Pulmonary artery endothelial cell (primary cell): ENCODE measurements at regions not wholly inside any gene's neighbourhood (a gene's known extent, or its start where the extent isn't known, plus 50 kb on each side); places are given as distances from the start of the nearest gene placed in this dataset.
"Not testable (repeated sequence)": the region's sequence is repeated elsewhere in the genome, so short reads cannot be mapped to it uniquely, and the experiment has no call there.

Experiments used
- DNase-seq: peaks from one replicate; pipeline ENCODE4 v3.0.0-alpha.2; 2011; ENCODE audit warnings: low read depth, low spot score

DNA sequence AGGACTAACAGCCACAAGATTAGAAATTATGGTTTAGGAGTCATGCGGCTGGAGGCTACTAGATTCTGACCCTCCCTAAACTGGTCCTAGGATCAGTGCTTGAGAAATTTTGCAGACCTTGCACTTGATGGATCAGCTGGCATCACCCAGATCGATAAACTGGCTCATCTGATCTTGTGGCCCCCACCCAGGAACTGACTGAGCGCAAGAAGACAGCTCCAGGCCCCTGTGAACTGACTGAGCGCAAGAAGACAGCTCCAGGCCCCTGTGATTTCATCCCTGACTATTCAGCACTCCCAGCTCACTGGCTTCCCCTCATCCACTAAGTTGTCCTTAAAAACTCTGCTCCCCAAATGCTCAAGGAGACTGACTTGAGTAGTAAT is 67.8 kb downstream of the MRPL36 start:
- DNase-seq, result not testable (repeated sequence)

DNA sequence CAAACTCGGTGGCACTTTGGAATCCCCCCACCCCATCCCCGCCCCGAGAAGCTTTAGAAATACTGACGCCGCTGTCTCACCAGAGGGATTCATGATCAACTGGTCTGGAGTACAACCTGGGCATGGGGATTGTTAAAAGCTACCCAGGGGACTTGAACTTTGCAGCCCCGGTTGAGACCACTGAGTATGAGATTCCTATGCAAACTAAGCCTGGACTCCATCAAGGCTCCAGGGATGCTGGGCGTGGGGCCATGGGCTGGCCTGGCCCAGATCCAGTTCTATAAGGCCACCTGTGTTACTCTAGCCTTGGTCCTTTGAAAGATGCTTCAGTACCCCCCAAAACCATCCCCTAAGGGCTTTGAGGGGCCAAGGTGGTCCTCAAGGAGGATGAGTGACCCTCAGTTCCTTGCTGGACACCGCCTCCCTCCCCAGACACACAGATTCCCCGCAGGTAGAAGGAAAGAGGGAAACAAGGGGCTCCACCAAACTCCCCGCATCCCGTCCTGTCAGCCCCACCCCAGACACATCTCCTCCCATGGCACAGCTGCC is 68.5 kb downstream of the MRPL36 start:
- no peak for DNase-seq

DNA sequence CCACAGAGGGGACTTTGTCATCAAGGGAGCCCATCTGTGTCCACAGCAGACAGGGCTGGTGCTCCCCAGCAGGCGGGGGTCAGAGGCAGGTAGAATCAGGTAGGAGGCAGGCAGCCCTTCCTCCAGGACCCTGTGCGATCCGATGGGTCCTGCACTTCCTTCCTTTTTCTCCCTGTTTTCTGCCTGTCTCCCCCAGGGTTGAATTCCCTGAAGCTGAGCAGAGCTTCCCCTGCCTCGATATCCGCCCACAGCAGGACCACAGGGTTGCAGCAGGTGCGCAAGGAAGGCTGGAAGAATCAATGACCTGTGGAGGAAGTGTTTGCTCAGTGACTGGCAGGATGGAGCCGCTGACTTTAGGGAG is 69.2 kb downstream of the MRPL36 start:
- DNase-seq, result no peak

DNA sequence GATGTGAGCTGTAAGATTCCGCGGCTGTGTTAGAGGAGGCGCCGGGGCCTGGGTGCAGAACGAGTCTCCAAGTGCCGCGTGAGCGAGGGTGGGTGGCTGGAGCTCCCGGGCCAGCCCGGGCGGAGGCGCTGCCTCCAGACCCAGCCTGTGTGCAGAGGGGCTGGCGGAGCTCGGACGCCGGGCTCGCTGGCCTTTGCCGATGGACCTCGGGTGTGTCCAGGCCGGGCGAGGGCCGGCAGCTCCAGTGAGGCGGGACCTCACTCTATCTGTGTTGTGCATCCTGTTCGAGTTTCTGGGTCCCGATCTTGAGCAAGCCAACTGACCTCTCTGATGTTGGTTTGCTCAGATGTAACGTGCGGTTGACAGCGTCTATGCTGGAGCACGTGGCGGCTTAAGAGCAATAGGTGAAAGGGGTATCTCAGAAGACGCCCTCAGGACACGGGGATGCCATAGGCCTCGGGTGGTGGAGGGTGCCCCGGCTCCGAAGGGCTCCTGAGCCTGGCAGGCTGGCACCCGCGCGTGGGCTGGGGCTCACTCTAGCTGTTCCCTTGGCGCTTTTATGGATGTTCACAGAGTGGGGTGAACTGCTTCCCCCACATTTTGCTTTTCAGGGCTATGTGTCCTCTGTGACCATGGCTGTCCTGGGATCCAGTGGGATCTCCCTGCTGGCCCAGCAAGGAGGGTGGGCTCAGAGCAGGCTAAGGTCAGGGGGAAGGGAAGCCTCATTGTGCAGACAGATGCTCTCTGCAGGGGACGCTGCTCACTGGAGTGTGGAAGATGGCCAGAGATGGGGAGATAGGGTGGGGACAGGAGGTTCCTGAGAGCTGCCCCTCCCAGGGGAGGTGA is 69.8 kb downstream of the MRPL36 start:
- DNase-seq, result no peak

DNA sequence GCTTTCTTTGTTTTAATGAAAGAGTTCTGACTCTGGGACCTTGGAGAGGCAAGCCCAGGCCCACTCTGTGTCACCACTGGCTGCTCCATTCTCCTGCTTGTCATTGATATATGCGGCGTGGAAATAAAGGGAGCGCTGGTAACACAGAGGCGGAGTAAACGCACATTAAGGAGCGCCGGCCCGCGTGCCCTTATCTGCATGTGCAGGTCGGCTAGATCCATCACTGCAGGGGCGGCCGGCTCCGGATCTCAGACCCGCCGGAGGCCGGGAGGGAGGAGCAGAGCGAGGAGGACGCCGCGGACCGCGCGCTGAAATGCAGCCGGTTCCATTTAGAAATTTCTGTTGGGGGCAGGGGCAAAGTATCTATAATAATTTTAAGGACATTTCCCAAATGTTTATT is 70.8 kb downstream of the MRPL36 start:
- no peak for DNase-seq

DNA sequence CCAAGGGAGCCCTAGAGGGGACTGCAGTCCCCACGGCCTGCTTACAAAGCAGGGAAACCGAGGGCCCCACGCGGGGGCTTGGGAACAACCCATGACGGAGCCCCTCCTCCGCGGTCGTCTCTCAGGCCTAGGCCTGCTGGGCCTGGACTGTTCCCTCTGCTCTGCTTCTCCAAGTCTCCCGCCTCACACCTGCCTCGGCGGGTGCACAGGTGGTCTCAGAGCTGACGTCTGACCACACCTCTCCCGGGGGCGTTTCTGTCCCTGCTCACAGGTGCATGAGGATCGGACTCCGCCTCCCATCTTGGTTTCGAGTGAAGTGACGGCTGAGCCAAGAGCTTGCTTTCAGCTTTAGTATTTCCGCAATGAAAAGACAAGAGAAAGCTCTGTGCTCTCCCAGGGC is 72.1 kb downstream of the MRPL36 start:
- no peak for DNase-seq

DNA sequence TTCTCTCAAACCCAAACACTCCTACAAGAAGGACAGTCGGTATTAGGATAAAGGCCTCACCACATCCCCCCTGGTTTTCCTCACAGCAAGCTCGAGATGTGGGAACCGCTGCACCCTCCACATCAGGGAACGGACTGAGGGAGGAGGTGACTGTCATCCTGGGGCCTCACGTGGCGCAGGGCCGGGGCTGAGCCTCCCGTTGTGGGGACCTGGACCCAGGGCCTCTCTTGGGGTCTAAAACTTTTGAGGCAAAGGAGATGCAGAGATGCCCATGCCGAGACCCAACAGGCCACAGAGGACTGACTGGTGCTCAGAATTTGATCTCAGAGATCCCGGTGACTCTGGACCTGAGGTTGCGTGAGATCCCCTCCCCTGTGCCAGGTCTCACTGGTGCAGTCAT is 72.7 kb downstream of the MRPL36 start:
- no peak for DNase-seq

DNA sequence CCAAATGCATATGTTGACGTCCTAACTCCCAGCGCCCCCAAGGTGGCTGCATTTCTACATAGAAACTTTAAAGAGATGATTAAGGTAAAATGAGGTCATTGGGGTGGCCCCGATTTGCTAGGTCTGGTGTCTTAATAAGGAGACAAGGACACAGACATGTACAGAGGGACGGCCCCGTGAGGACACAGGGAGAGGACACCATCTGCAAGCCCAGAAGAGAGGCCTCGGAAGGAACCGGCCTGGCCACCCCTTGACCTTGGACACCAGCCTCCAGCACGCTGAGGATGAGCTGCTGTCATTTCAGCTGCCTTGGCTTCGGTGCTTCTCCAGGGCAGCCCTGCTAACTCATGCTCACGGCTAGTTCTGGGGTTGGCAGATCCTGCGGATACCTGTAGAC is 73.2 kb downstream of the MRPL36 start:
- no peak for DNase-seq

DNA sequence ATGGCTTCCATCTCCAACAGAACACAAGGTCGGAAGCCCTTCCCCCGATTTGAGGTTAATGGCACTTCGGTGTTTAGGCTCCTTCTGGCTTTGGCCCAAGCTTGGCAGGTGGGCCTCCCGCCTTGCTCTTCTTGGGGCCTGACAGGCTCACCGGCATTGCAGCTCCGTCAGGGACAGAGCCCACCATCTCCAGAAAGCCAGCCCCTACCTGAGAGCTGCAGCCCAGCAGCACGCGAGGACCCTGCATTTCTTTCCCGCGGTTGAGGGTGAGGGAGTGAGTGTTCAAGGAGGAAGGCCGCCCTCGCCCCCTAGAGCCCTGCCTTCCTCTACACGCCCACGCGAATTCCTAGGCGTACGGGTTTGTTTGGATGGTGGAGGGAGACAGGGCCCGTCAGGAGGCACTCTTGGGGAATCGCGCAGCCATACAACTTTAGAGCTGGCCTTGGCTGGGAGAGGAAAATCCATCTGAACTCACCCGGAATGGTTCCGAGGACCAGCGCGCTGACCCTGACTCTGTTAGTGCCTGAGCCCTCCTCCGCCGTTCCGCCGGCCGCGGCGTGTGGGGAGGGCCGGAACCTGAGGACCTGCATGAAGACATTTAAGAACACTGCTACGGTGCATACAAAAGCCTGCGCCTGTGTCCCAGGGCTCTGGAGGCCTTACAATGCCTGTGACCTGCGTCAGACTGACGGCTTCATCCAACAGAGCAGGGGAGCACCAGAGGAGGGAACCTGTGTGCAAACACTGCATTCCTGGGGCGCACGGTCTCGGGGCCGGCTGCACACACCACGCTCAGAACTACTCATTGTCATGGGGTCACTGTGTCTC is 73.8 kb downstream of the MRPL36 start:
- DNase-seq, result no peak

DNA sequence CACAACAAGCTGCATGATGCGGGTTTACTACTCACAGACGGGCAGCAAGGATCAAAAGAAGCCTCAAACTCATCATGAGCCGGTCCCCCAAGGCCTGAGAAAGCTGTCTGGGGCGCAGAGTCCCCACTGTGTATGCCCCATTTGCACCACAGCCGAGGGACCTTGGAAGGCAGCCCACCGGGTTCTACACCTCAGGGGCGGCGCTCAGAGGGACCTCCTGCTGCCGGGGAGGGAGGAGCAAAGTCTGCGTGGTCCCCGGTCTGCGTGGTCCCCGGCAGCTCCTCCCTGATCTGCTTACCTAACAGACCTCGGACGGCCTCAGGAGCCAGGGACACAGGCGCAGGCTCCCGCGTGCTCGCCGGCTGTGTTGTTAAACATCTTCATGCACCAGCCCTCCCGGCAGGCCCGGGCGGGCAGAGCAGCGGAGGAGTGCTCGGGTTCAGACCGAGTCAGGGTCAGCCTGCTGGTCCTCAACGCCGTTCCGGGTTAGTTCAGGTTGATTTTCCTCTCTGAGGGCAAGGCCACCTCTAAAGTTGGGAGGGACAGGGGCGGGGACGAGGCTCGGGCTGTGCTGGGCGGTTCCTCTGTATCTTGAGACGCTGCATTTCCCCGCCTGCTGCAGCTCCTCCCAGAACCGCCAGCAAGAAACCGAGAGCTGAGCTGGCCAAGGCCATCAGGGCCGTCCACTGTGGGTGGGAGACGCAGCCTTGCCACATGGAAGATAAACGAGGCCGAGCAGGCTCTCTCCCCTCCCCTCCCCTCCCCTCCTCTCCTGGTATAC is 74.6 kb downstream of the MRPL36 start:
- DNase-seq, result no peak

DNA sequence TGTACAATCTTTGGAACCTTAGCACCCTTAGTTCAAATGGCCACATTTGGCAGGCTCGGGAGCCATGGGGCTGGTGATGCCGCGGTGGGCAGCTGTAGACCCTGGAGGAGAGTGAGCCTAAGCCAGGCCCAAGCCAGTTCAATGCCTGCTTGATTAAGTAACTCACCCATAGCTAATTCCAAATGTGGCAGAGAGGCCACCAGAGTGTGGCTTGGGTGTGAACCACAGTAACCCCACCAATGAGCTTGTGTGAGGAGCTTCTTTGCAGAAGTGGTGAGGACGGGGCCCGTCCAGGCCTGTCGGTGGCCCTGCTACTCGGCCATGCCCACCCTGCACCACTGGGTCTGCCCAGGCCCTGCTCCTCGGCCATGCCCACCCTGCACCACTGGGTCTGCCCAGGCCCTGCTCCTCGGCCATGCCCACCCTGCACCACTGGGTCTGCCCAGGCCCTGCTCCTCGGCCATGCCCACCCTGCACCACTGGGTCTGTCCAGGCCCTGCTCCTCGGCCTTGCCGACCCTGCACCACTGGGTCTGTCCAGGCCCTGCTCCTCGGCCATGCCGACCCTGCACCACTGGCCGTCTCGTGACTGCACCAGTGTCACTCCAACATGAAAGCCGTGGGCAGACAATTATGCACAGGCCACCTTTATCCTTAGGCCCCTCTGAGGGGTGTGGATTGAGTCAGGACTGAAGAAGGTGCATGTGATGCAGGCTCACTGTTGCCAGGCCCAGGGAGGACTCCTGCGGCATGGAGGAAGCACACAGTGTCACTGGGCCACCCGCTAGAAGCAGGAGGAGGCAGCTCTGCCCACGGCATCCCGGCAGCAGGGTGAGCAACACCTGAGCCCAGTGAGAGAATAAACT is 75.4 kb downstream of the MRPL36 start:
- DNase-seq, result no peak

DNA sequence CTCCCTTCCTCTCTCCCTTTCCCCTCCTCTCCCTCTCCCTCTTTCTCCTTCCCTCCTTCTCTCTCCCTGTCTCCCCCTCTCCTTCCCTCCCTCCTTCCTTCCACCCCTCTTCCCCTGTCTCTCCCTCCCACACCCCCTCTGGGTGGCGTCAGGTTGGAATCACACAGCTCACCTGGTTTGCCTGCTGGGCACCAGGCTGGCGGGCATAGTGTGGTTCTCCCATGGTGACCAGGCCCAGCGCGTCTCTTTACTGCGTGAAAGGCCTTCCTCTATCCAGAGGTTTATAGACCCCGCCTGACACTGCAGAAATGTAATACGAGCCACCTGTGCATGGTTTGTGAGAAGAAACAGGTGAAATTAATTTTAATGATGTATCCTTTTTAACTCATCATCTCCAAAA is 76.2 kb downstream of the MRPL36 start:
- no peak for DNase-seq

DNA sequence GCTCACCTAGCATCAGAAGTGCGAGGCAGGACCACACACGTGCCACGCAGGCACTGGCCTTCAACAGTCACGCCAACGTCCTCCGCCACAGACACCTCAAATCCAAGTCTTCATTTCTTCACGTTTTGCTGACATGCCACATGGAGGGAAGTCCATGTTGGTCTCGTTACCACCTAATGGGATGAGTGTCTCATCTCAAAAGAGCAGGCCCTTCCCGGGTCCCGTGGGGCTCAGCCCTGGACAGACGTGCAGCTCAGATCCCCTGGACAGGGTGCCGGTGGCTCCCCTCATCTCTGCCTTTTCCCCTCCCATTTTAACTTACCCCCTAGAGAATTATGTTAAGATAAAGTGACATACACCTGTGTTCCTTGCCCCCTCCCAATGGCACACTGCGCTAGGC is 76.8 kb downstream of the MRPL36 start:
- no peak for DNase-seq

DNA sequence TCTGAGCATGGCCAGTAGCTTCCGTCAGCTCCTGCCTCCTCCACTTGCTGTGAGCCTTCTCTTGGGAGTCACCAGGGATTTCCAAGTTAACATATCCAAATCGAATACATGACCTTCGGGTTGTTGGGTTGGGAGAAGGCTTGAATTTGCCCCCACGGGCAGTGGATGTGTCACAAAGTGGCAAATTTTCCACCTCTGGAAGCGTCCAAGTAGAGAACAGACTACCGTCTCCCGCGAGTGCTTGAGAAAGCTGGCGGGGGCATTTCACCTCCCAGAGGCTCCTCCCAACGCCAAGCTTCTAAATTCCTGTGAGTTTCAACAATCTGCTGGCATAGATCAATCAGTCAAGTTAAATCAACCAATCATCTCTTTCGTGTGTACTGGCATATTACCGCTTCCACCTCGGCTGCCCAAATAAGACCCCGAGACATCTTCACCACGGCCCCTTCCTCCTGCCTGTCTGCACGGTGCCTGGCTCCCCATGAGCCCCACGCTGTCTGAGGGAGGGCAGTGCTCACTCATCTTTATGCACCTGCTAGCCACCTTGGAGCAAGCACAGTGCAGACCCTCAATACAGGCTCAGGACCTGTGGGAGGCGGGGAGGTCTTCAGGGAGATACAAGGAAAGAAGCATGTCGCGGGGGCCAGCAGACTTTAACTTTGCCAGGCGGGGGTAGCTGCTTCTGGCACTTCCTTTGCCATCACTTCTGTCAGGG is 79.1 kb downstream of the MRPL36 start:
- no peak for DNase-seq

DNA sequence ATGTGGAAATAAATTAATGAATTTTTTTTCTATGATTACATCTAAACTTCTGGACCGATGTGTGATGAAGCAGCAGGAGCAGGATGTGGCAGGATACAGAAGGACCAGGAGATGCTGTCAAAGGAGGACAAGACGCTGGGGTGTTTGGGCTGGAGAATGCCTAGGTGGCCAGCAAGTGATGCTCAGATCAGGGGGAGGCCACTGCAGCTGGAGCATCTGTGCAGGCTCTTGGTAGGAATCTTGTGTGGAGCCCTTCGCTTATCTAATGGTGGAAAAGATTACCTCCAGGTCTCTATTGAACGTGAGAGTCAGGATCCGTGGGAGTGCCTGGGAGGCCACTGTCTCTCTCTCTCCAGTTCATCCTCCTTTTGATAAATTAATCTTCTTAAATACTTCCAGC is 79.8 kb downstream of the MRPL36 start:
- DNase-seq, result no peak

DNA sequence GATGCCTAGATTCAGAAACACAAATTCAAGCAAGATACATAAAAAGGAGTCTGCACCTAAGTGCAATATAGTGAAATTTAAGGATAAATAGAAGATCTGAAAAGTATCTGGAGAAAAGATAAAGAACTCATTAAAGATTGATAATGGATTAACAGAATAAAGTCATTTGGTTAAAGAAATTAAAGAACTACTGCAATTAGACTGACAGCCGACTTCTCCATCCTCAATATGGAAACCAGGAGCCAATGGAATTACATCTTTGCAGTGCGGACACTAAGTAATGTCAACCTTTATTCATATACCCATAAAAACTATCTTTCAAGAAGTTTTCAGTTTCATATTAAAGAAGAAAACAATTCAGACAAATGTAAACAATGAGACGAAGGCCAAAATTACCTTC is 81.0 kb downstream of the MRPL36 start:
- no peak for DNase-seq

DNA sequence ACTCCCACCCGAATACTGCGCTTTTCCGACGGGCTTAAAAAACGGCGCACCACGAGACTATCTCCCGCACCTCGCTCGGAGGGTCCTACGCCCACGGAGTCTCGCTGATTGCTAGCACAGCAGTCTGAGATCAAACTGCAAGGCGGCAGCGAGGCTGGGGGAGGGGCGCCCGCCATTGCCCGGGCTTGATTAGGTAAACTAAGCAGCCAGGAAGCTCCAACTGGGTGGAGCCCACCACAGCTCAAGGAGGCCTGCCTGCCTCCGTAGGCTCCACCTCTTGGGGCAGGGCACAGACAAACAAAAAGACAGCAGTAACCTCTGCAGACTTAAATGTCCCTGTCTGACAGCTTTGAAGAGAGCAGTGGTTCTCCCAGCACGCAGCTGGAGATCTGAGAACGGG is 89.5 kb downstream of the MRPL36 start:
- DNase-seq, result not testable (repeated sequence)

DNA sequence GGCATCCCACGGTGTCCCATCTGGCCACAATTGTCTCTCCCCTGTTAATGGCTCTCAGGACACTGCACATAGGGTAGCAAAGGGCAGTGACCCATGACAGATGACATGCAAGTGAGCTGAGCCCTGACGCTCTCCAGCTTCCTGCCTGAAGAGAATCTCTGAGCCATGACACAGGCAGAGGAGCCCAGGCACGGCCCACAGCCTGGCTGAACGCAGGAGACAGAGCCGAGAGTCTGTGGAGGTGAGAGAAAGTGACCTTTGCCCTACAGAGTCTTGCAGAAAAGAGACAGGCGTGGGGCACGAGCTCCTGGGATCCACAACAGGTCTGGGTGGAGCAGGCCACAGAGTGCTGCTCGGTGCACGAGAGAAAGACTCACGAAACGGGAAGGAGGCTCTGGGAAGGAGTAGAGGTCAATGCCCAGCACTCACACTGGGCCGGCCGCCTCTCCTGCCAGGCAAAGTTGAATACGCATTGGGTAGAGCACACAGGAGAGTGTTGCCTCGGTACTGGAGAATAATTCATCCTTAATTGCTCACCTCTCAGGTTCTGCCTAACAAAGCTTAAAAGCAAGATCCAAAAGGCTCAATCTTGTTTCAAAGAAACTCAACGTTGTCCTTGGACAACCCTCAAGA is 90.3 kb downstream of the MRPL36 start:
- no peak for DNase-seq

DNA sequence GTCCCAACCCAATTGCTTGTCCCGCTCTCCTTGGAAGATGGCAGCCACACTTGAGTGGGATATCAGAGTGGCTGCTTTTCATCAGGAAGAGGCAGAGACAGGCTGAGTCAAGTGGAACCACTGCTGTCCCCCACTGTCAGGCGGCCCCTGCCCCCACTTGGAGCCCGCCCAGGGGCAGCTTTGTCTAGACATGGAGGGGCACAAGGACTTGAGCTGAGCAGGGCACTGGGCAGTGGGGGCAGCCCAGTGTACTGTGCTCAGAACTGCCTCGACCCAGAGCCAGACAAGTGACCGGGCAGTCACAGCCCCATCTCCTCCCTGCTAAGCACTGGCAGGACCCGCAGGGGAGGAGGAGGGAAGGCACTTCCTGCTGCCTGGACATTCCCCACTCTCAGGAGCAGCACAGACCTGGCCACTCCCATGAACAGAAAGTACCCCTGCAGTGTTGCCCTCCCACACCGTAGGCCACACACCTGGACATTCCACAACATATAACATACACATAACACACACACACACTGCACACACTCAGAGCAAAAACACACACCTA is 91.0 kb downstream of the MRPL36 start:
- DNase-seq, result no peak
